Endothelial cell (in vitro differentiated cells): ENCODE measurements at regions not wholly inside any gene's neighbourhood (a gene's known extent, or its start where the extent isn't known, plus 50 kb on each side); places are given as distances from the start of the nearest gene placed in this dataset.

ENCODE experiments used
- DNase-seq: peaks from one replicate; pipeline ENCODE4 v3.0.0; 2021; ENCODE audit warnings: low spot score
- H3K27ac Mint-ChIP-seq: one replicate; pipeline ENCODE4 v1.8.0; 2021; ENCODE audit warnings: mixed read lengths, inconsistent platforms; ENCODE audit not compliant: unreplicated experiment
- H3K27me3 Mint-ChIP-seq: one replicate; pipeline ENCODE4 v1.8.0; 2021; ENCODE audit warnings: mild to moderate bottlenecking, moderate library complexity, mixed read lengths, inconsistent platforms; ENCODE audit not compliant: unreplicated experiment
- H3K36me3 Mint-ChIP-seq: one replicate; pipeline ENCODE4 v1.8.0; 2021; ENCODE audit warnings: mild to moderate bottlenecking, low read depth, mixed read lengths, inconsistent platforms; ENCODE audit not compliant: unreplicated experiment
- H3K4me1 Mint-ChIP-seq: one replicate; pipeline ENCODE4 v1.8.0; 2021; ENCODE audit warnings: mild to moderate bottlenecking, mixed read lengths, inconsistent platforms; ENCODE audit not compliant: unreplicated experiment
- H3K4me3 Mint-ChIP-seq: one replicate; pipeline ENCODE4 v1.8.0; 2021; ENCODE audit warnings: mild to moderate bottlenecking, mixed read lengths, inconsistent platforms; ENCODE audit not compliant: unreplicated experiment
- H3K9me3 Mint-ChIP-seq: one replicate; pipeline ENCODE4 v1.8.0; 2021; ENCODE audit warnings: mixed read lengths, inconsistent platforms; ENCODE audit not compliant: unreplicated experiment
- TF ChIP-seq, protein P1 (sequence below): fragments of 200-600 bp; sonication (generic); IDR thresholded peaks from one replicate; pipeline ENCODE4 v1.5.0; 2021; ENCODE audit warnings: antibody characterized with exemption; ENCODE audit not compliant: unreplicated experiment

DNA sequence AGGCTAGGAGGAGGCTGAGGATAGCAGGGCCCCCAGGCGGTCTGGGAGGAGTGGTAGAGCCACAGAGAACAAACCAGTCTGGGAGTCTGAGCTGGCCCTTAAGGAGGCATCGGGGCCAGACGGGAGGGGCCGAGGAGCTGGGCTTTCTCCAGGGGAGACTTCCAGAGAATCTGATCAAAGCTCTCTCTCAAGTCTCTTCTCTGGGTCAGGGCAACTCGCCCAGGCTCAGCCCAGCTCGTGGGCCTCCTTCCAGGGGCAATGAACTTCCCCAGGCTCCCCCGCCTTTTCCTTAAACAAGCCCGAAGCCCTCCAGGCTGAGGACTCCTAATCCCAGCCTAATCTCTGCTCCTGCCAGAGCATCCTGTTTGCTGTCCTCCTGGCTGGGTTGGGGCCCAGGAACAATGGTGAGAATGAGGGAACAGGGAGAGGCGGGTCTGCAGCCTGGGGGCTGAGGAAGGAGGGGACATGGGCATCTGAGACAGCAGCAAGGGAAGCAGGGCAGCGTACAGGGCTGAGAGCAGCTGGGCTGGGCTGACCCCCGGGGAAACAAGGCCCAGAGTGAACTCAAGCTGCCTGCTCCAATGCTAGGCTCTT is 173.6 kb downstream of the ANKRD60 start:
- TF ChIP-seq, protein P1, sequence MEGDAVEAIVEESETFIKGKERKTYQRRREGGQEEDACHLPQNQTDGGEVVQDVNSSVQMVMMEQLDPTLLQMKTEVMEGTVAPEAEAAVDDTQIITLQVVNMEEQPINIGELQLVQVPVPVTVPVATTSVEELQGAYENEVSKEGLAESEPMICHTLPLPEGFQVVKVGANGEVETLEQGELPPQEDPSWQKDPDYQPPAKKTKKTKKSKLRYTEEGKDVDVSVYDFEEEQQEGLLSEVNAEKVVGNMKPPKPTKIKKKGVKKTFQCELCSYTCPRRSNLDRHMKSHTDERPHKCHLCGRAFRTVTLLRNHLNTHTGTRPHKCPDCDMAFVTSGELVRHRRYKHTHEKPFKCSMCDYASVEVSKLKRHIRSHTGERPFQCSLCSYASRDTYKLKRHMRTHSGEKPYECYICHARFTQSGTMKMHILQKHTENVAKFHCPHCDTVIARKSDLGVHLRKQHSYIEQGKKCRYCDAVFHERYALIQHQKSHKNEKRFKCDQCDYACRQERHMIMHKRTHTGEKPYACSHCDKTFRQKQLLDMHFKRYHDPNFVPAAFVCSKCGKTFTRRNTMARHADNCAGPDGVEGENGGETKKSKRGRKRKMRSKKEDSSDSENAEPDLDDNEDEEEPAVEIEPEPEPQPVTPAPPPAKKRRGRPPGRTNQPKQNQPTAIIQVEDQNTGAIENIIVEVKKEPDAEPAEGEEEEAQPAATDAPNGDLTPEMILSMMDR, result no peak
- Mint-ChIP-seq H3K4me3 (no peak overlapping the region), H3K36me3 (no peaks in the 10 kb centered on the region), H3K27me3 (peaks cover 5% of the 10 kb centered on the region), H3K9me3 (no peaks in the 10 kb centered on the region), H3K4me1 (peaks cover 35% of the 10 kb centered on the region), H3K27ac (peak overlapping the region; percentile 89)
- DNase-seq, result peak; percentile 37

DNA sequence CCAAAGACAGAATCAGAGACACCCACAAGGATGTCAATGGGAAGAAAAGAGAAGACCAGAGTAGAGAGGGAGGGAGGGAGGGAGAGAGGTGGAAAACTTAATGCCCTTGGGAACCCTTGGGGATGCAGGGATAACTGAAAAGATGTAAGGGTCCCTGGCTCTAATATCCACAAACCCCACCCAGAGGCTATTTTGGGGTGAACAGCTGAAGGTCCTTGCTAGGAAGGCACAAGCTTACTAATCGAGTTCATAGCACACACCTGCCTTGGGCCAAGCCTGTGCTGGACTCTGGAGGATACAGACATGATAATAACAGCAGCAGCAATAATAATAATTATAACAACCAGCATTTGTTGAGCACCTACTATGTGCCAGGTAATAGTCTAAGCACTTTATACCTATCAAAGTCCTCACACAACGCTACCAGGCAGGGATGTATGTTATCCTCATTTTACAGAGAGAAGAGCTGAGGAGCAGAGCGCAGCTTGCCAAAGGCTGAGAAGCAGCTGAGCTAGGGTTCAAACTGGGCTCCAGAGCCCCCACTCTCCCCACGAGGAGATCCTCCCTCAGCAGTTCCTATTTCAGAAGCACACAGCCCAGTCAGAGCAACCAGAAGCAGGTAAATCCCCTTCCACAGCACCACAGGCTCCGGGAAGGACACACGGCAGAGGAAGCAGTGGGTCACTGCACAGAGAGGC is 174.2 kb downstream of the ANKRD60 start:
- no peaks in the 10 kb centered on the region for H3K9me3 Mint-ChIP-seq
- peak overlapping the region; percentile 89 for H3K27ac Mint-ChIP-seq
- no peak for DNase-seq
- TF ChIP-seq, protein P1, result no peak
- H3K4me3 Mint-ChIP-seq, result no peak overlapping the region
- peaks cover 5% of the 10 kb centered on the region for H3K27me3 Mint-ChIP-seq
- peaks cover 30% of the 10 kb centered on the region for H3K4me1 Mint-ChIP-seq
- H3K36me3 Mint-ChIP-seq, result no peaks in the 10 kb centered on the region

DNA sequence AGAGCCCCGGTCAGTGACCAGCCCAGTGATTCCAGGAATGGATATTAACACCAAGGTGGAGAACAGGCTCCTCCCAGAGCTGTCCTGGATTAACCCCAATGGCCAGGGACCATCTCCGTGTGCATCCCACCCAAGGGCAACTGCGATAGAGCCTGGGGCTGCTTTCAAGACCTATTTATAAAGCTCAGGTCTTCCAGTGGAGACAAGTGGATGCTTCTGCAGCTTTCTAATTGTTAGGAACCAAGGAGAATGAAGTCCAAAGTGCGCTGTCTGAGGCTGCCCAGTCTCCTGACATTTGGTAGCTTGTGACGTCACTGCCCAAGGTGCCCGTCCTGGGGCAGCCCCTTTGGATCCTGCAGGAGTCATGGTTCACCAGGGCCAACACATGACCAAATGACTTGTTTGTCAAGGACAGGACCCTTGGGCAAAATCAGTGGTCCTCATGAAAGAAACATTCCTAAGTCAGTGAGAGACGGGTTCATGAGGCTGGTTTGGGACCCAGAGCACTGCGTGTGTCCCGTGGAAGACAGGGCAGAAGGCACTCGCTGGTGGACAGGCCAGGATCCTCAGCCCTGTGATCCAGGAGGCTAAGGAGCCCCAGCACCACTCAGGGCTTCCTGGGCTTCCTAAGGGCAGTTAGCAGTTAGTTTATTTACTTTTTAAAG is 174.9 kb downstream of the ANKRD60 start:
- Mint-ChIP-seq H3K36me3 (no peaks in the 10 kb centered on the region), H3K27me3 (peaks cover 6% of the 10 kb centered on the region), H3K4me3 (no peak overlapping the region), H3K4me1 (peaks cover 23% of the 10 kb centered on the region), H3K27ac (no peak overlapping the region), H3K9me3 (no peaks in the 10 kb centered on the region)
- TF ChIP-seq, protein P1, result no peak
- no peak for DNase-seq

DNA sequence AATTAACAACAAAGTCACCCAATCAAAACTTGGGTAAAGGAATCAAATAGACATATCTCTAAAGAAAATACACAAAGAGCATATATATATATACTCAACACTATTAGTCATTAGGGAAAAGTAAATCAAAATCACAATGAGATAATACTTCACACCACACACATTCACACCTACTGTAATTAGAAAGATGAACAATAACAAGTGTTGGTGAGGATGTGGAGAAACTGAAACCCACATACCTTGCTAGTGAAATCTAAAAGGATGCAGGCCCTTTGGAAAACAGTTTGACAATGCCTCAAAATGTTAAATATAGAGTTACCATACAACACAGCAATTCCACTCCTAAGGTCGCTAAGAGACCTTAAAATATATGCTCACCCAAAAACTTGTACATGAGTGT is 177.1 kb downstream of the ANKRD60 start:
- Mint-ChIP-seq H3K4me3 (no peak overlapping the region), H3K27me3 (peaks cover 9% of the 10 kb centered on the region), H3K9me3 (no peaks in the 10 kb centered on the region), H3K4me1 (peaks cover 25% of the 10 kb centered on the region), H3K27ac (no peak overlapping the region), H3K36me3 (no peaks in the 10 kb centered on the region)
- TF ChIP-seq, protein P1, result no peak
- DNase-seq, result no peak
